ENCODE measurements at regions not wholly inside any gene's neighbourhood (a gene's known extent, or its start where the extent isn't known, plus 50 kb on each side); places are given as distances from the start of the nearest gene placed in this dataset.

- H3K79me2 ChIP-seq = no peaks in the 10 kb centered on the region
- no peaks in the 10 kb centered on the region for H3K4me1 ChIP-seq
- H3K27ac ChIP-seq = no peak overlapping the region
- no peaks in the 10 kb centered on the region for H3K27me3 ChIP-seq (ENCODE audit: control insufficient read depth, insufficient read depth, low read length)
- no peaks in the 10 kb centered on the region for H3K9me3 ChIP-seq (ENCODE audit: control insufficient read depth, low read length)
- H3K36me3 ChIP-seq (ENCODE audit: control insufficient read depth, insufficient read depth, low read length) = no peaks in the 10 kb centered on the region
- no peak overlapping the region for H2AFZ ChIP-seq
- no peak for TF ChIP-seq CTCF (IDR thresholded peaks at IDR 0.05)
- H3K4me3 ChIP-seq (ENCODE audit: low read depth, low read length) = no peak overlapping the region
- no peak overlapping the region for H3K9ac ChIP-seq
- H3K4me2 ChIP-seq (ENCODE audit: low read length) = no peak overlapping the region
These were observed 77.8 kb upstream of the SHB start for GRCh38 chr9:38146844-38147243.

- no peak overlapping the region for H3K4me2 ChIP-seq (ENCODE audit: low read length)
- H2AFZ ChIP-seq = no peak overlapping the region
- TF ChIP-seq CTCF (IDR thresholded peaks at IDR 0.05) = no peak
- no peak overlapping the region for H3K4me3 ChIP-seq (ENCODE audit: low read depth, low read length)
- no peak overlapping the region for H3K27ac ChIP-seq
- H3K9ac ChIP-seq = no peak overlapping the region
- H3K79me2 ChIP-seq = no peaks in the 10 kb centered on the region
- H3K4me1 ChIP-seq = no peaks in the 10 kb centered on the region
- H3K9me3 ChIP-seq (ENCODE audit: control insufficient read depth, low read length) = no peaks in the 10 kb centered on the region
- no peaks in the 10 kb centered on the region for H3K27me3 ChIP-seq (ENCODE audit: control insufficient read depth, insufficient read depth, low read length)
- H3K36me3 ChIP-seq (ENCODE audit: control insufficient read depth, insufficient read depth, low read length) = no peaks in the 10 kb centered on the region
These were observed 76.6 kb upstream of the SHB start for GRCh38 chr9:38145526-38146053.

- Histone ChIP-seq H3K4me2 (ENCODE audit: low read length) (no peak overlapping the region), H3K4me3 (ENCODE audit: low read depth, low read length) (no peak overlapping the region), H3K36me3 (ENCODE audit: control insufficient read depth, insufficient read depth, low read length) (no peaks in the 10 kb centered on the region), H3K27me3 (ENCODE audit: control insufficient read depth, insufficient read depth, low read length) (no peaks in the 10 kb centered on the region), H3K27ac (no peak overlapping the region), H3K4me1 (no peaks in the 10 kb centered on the region), H2AFZ (no peak overlapping the region), H3K9me3 (ENCODE audit: control insufficient read depth, low read length) (no peaks in the 10 kb centered on the region), H3K79me2 (no peaks in the 10 kb centered on the region), H3K9ac (no peak overlapping the region)
- TF ChIP-seq CTCF (IDR thresholded peaks at IDR 0.05) = no peak
These were observed 75.4 kb upstream of the SHB start for GRCh38 chr9:38144421-38144820.

- Histone ChIP-seq H2AFZ (no peak overlapping the region), H3K4me2 (ENCODE audit: low read length) (no peak overlapping the region), H3K27me3 (ENCODE audit: control insufficient read depth, insufficient read depth, low read length) (no peaks in the 10 kb centered on the region)
These were observed 72.9 kb upstream of the SHB start for GRCh38 chr9:38141746-38142591.

More at GRCh38 chr9:38141746-38142591, 72.9 kb upstream of the SHB start:
- Histone ChIP-seq H3K9ac (no peak overlapping the region), H3K4me3 (ENCODE audit: low read depth, low read length) (no peak overlapping the region), H3K36me3 (ENCODE audit: control insufficient read depth, insufficient read depth, low read length) (no peaks in the 10 kb centered on the region), H3K9me3 (ENCODE audit: control insufficient read depth, low read length) (no peaks in the 10 kb centered on the region), H3K27ac (no peak overlapping the region), H3K4me1 (no peaks in the 10 kb centered on the region), H3K79me2 (no peaks in the 10 kb centered on the region)
- no peak for TF ChIP-seq CTCF (IDR thresholded peaks at IDR 0.05)
